HEK293T (cell line): ENCODE measurements at regions not wholly inside any gene's neighbourhood (a gene's known extent, or its start where the extent isn't known, plus 50 kb on each side); places are given as distances from the start of the nearest gene placed in this dataset.

Experiments
- CTCF ChIA-PET: fragments of 350-600 bp; formaldehyde crosslinking; extraction: SDS; loops from one replicate; lab custom pipeline; 2021; ENCODE audit warnings: antibody characterized with exemption, inconsistent platforms; lab: Yijun Ruan, JAX
- POLR2A ChIA-PET: fragments of 350-600 bp; formaldehyde crosslinking; extraction: SDS; loops from one replicate; lab custom pipeline; 2020; ENCODE audit warnings: antibody characterized with exemption, inconsistent platforms; lab: Yijun Ruan, JAX
- DNase-seq: peaks from one replicate; pipeline ENCODE4 v3.0.0; 2012; ENCODE audit warnings: mixed read lengths; ENCODE audit errors: extremely low spot score
- ARNT ChIP-seq: fragments of 450-650 bp; IDR thresholded peaks from 2 replicates; pipeline ENCODE4 v1.6.1; 2017; ENCODE audit warnings: mild to moderate bottlenecking
- BHLHE40 ChIP-seq: fragments of 450-650 bp; IDR thresholded peaks from 2 replicates; pipeline ENCODE4 v1.6.1; 2016; ENCODE audit warnings: mild to moderate bottlenecking, moderate library complexity, borderline replicate concordance
- CTBP1 ChIP-seq: fragments of 450-650 bp; IDR thresholded peaks from 2 replicates; pipeline ENCODE4 v1.6.1; 2016; ENCODE audit warnings: borderline replicate concordance
- ELF4 ChIP-seq: fragments of 450-650 bp; IDR thresholded peaks from 2 replicates; pipeline ENCODE4 v1.6.1; 2017; ENCODE audit warnings: antibody characterized with exemption
- FOXA1 ChIP-seq: fragments of 450-650 bp; IDR thresholded peaks from 2 replicates; pipeline ENCODE4 v1.6.1; 2016; ENCODE audit warnings: mild to moderate bottlenecking
- FOXK2 ChIP-seq: fragments of 450-650 bp; IDR thresholded peaks from 2 replicates; pipeline ENCODE4 v1.6.1; 2016; ENCODE audit warnings: mild to moderate bottlenecking
- FOXM1 ChIP-seq: fragments of 450-650 bp; IDR thresholded peaks from 2 replicates; pipeline ENCODE4 v1.6.1; 2017; ENCODE audit warnings: mild to moderate bottlenecking, borderline replicate concordance
- HDGF ChIP-seq: fragments of 450-650 bp; IDR thresholded peaks from 2 replicates; pipeline ENCODE4 v1.6.1; 2017; ENCODE audit warnings: antibody characterized with exemption, borderline replicate concordance
- L3MBTL2 ChIP-seq: fragments of 450-650 bp; conservative IDR thresholded peaks from 2 replicates; pipeline ENCODE4 v1.6.1; 2016; ENCODE audit warnings: mild to moderate bottlenecking
- LEF1 ChIP-seq: fragments of 450-650 bp; IDR thresholded peaks from 2 replicates; pipeline ENCODE4 v1.6.1; 2017; ENCODE audit warnings: mild to moderate bottlenecking, borderline replicate concordance
- NFRKB ChIP-seq: fragments of 450-650 bp; IDR thresholded peaks from 2 replicates; pipeline ENCODE4 v1.6.1; 2016; ENCODE audit warnings: mild to moderate bottlenecking, moderate library complexity
- SP1 ChIP-seq: fragments of 450-650 bp; IDR thresholded peaks from 2 replicates; pipeline ENCODE4 v1.6.1; 2017
- SUZ12 ChIP-seq: fragments of 450-650 bp; IDR thresholded peaks from 2 replicates; pipeline ENCODE4 v1.6.1; 2016; ENCODE audit warnings: mild to moderate bottlenecking
- TARDBP ChIP-seq: fragments of 450-650 bp; IDR thresholded peaks from 2 replicates; pipeline ENCODE4 v1.6.1; 2016
- ZNF384 ChIP-seq: fragments of 450-650 bp; IDR thresholded peaks from 2 replicates; pipeline ENCODE4 v1.6.1; 2016
- TF ChIP-seq, protein P1 (sequence below): fragments of 450-650 bp; IDR thresholded peaks from 2 replicates; pipeline ENCODE4 v1.6.1; 2016

DNA sequence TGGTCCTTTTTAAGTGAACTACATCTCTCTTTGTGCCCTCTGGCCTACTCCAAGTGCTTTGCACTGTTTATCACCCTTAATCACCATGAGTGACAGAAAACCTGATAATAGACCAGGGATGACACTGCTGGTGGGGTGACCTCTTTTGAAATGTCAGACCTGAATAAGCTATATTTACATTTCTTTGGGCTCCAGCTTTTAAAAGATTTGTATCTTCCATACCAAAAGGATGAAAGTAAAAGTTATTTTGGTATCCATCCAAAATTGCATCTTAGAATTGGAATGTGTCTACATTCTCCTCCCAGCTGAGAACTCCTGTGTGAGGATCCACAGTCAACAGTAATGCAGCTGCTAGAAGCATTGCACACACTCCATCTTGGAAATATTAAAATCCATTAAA, 370.0 kb downstream of the CDH11 start:
- TF ChIP-seq LEF1 (no peak), ELF4 (no peak), CTBP1 (no peak), FOXM1 (no peak), HDGF (no peak), ZNF384 (no peak), SUZ12 (no peak), BHLHE40 (no peak), NFRKB (no peak), ARNT (no peak), TARDBP (no peak), SP1 (no peak), L3MBTL2 (no peak)
- TF ChIP-seq, protein P1, sequence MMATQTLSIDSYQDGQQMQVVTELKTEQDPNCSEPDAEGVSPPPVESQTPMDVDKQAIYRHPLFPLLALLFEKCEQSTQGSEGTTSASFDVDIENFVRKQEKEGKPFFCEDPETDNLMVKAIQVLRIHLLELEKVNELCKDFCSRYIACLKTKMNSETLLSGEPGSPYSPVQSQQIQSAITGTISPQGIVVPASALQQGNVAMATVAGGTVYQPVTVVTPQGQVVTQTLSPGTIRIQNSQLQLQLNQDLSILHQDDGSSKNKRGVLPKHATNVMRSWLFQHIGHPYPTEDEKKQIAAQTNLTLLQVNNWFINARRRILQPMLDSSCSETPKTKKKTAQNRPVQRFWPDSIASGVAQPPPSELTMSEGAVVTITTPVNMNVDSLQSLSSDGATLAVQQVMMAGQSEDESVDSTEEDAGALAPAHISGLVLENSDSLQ, result no peak
- ChIA-PET POLR2A (no interaction called here), CTCF (no interaction called here)
- DNase-seq, result no peak

DNA sequence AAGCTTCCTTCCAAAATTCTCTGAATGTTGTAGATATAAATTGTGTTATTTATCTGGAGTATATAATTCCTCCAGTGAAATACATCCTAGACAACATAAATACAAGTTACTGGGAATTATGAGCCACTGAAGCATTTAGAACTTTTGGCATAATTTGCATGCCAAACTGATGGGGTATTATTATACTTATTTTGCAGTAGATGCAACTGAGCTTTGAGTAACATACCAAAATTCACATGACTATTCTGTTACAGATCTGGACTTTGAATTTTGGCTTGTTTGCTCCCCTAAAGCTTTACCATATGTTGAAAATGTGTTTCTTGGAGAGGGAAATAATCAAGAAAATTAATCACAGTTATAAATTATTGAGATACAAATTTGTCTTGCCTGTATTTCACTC, 372.5 kb downstream of the CDH11 start:
- no peak for DNase-seq
- TF ChIP-seq L3MBTL2, result no peak
- no peak for TF ChIP-seq CTBP1
- TF ChIP-seq NFRKB, result no peak
- TF ChIP-seq HDGF, result no peak
- TF ChIP-seq BHLHE40, result no peak
- TF ChIP-seq, protein P1, result no peak
- no peak for TF ChIP-seq ELF4
- no peak for TF ChIP-seq ZNF384
- TF ChIP-seq FOXM1, result no peak
- TF ChIP-seq SP1, result no peak
- no peak for TF ChIP-seq FOXK2
- TF ChIP-seq FOXA1, result no peak
- TF ChIP-seq SUZ12, result no peak
- TF ChIP-seq ARNT, result no peak
- no peak for TF ChIP-seq TARDBP
- ChIA-PET POLR2A (no interaction called here), CTCF (no interaction called here)

DNA sequence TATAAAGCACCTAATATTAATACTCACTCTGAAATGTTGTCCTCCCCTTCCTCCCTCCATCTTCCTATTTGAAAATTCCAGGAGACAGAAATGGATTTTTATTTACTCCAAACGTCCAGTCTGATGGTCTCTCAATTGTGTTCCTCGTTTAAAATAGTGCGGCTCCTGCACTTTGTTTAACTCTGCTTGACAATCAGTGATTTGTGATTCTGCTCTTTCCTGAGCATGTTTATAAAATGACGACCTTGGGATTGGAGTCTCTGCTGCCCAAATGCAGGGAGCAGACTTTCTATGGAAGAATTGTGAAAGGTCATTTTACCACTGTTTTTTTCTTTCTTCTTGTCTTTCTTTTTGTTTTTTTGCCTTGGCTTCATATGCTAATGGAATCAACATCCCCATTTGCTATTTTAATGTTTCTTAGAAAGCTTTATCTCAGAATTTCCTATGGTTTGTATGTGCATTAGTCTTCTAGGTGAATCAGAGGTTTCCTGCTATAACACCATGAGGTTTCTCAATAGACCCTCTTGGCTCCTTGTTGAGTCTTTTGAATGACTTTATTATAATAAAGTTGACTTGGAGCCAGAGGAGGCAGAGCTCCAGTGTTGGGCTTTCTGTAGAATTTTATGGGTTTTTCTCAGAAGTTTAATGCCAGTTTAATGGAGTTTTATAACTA, 376.5 kb downstream of the CDH11 start:
- POLR2A ChIA-PET, result no interaction called here

DNA sequence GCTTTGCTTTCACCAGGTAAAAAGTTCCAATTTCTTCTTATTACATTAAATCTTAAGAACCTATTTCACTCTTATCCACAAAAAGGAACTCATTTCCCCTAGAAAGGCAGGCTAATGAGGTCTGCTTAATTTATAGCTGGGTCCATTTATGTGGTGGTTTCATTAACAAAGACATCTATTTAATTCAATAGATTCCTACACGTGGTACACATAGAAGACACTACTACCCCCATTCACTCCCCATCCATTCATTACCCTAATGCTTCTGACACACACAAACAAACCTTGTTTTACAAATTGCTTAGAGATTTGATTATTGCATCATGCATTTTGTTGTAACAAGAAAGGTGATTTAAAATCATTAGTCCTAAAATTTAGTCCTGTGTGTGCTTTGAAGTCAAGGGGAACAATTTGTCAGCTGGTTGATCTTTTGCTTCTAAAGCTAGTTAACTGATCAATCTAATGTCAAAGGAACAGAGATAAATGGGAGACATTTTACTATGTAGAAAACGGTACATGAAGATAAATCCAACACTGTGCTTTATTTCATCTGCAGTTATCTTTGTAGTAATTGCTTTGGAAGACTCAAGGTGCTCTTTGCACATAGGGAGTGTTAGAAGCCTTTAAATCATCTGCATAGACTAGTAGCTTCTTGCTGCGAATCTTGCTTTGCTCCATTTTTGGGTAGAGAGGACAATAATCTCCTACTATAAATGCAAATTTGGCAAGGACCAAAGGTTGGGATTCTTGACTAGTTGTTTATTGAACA, 379.2 kb downstream of the CDH11 start:
- no peak for TF ChIP-seq TARDBP
- TF ChIP-seq SP1, result no peak
- TF ChIP-seq SUZ12, result no peak
- no peak for TF ChIP-seq FOXK2
- no peak for TF ChIP-seq LEF1
- no peak for TF ChIP-seq ARNT
- TF ChIP-seq FOXM1, result no peak
- TF ChIP-seq ZNF384, result no peak
- no peak for TF ChIP-seq CTBP1
- TF ChIP-seq ELF4, result no peak
- ChIA-PET CTCF (no interaction called here), POLR2A (no interaction called here)
- DNase-seq, result no peak

More for the DNA sequence above, 376.5 kb downstream of the CDH11 start:
- TF ChIP-seq ARNT, result no peak
- TF ChIP-seq CTBP1, result no peak
- TF ChIP-seq, protein P1, result no peak
- no peak for TF ChIP-seq HDGF
- no peak for TF ChIP-seq SUZ12
- TF ChIP-seq SP1, result no peak
- no peak for TF ChIP-seq TARDBP
- TF ChIP-seq L3MBTL2, result no peak
- CTCF ChIA-PET, result no interaction called here
- no peak for DNase-seq

DNA sequence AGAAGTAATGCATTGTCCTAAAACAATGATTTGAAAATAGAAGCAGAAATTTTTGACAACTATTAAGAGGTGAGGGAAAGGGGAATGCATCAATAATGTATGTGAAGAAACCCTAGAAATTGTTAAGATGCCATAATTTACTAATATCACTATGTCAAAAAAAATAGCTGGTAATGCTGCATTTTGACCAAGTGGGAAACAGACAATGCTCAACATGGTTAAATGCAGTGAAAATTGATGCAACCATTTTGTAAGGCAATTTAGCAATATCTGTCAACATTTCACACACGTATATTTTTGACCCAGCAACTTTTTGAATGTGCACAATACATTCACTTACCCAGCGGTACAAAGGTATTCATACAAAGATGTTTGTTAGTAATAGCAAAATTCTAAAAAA, 381.6 kb downstream of the CDH11 start:
- ChIA-PET POLR2A (no interaction called here), CTCF (no interaction called here)
- no peak for DNase-seq
- no peak for TF ChIP-seq SP1
- TF ChIP-seq ELF4, result no peak
- no peak for TF ChIP-seq ZNF384
- TF ChIP-seq BHLHE40, result no peak
- no peak for TF ChIP-seq CTBP1
- no peak for TF ChIP-seq NFRKB
- no peak for TF ChIP-seq LEF1
- TF ChIP-seq L3MBTL2, result no peak
- no peak for TF ChIP-seq SUZ12
- no peak for TF ChIP-seq FOXA1
- no peak for TF ChIP-seq HDGF
- TF ChIP-seq, protein P1, result no peak
- no peak for TF ChIP-seq FOXM1
- TF ChIP-seq TARDBP, result no peak
- TF ChIP-seq FOXK2, result no peak
